ENCODE measurements at regions not wholly inside any gene's neighbourhood (a gene's known extent, or its start where the extent isn't known, plus 50 kb on each side); places are given as distances from the start of the nearest gene placed in this dataset.

- no peaks in the 10 kb centered on the region for H3K27me3 Mint-ChIP-seq (ENCODE audit: low read depth)
- H3K4me3 Mint-ChIP-seq, result no peak overlapping the region
- H3K27ac Mint-ChIP-seq, result no peak overlapping the region
- H3K9me3 Mint-ChIP-seq, result peaks cover 1% of the 10 kb centered on the region
- H3K36me3 Mint-ChIP-seq (ENCODE audit: low read depth), result no peaks in the 10 kb centered on the region
- CTCF ChIA-PET, result no interaction called here
- no peaks in the 10 kb centered on the region for H3K4me1 Mint-ChIP-seq (ENCODE audit: low read depth)
- no peak for DNase-seq
- intact Hi-C loops (cut with micrococcal nuclease), result no loop called here
These were observed 464.9 kb downstream of the GRXCR1 start for GRCh38 chr4:43357252-43357974.

GRCh38 chr4:43360296-43360695 lies 467.8 kb downstream of the GRXCR1 start:
- Mint-ChIP-seq H3K36me3 (ENCODE audit: low read depth) (no peaks in the 10 kb centered on the region), H3K27me3 (ENCODE audit: low read depth) (no peaks in the 10 kb centered on the region), H3K4me3 (no peak overlapping the region), H3K9me3 (peaks cover 1% of the 10 kb centered on the region), H3K4me1 (ENCODE audit: low read depth) (no peaks in the 10 kb centered on the region), H3K27ac (no peak overlapping the region)
- intact Hi-C loops (cut with micrococcal nuclease), result no loop called here
- DNase-seq, result no peak
- CTCF ChIA-PET, result interaction anchor here (0.7 kb wide), 1 partner anchor 314 kb away, joined by 3 read pairs; no protein-coding TSS in a partner anchor

GRCh38 chr4:43362875-43363636 lies 470.5 kb downstream of the GRXCR1 start:
- no peaks in the 10 kb centered on the region for H3K36me3 Mint-ChIP-seq (ENCODE audit: low read depth)
- DNase-seq, result no peak
- intact Hi-C loops (cut with micrococcal nuclease), result no loop called here

GRCh38 chr4:43369036-43369594 lies 476.6 kb downstream of the GRXCR1 start:
- H3K27me3 Mint-ChIP-seq (ENCODE audit: low read depth), result no peaks in the 10 kb centered on the region
- CTCF ChIA-PET, result no interaction called here
- intact Hi-C loops (cut with micrococcal nuclease), result no loop called here
- DNase-seq, result no peak
- H3K27ac Mint-ChIP-seq, result no peak overlapping the region
- no peaks in the 10 kb centered on the region for H3K4me1 Mint-ChIP-seq (ENCODE audit: low read depth)
- no peaks in the 10 kb centered on the region for H3K36me3 Mint-ChIP-seq (ENCODE audit: low read depth)
- H3K4me3 Mint-ChIP-seq, result no peak overlapping the region
- H3K9me3 Mint-ChIP-seq, result peaks cover 3% of the 10 kb centered on the region

More at GRCh38 chr4:43362875-43363636, 470.5 kb downstream of the GRXCR1 start:
- Mint-ChIP-seq H3K4me3 (no peak overlapping the region), H3K27ac (no peak overlapping the region), H3K27me3 (ENCODE audit: low read depth) (no peaks in the 10 kb centered on the region), H3K9me3 (no peaks in the 10 kb centered on the region), H3K4me1 (ENCODE audit: low read depth) (no peaks in the 10 kb centered on the region)
- CTCF ChIA-PET, result no interaction called here

GRCh38 chr4:43373201-43373600 lies 480.7 kb downstream of the GRXCR1 start:
- H3K4me3 Mint-ChIP-seq, result no peak overlapping the region
- no peaks in the 10 kb centered on the region for H3K27me3 Mint-ChIP-seq (ENCODE audit: low read depth)
- no peaks in the 10 kb centered on the region for H3K36me3 Mint-ChIP-seq (ENCODE audit: low read depth)
- intact Hi-C loops (cut with micrococcal nuclease), result no loop called here
- no peaks in the 10 kb centered on the region for H3K4me1 Mint-ChIP-seq (ENCODE audit: low read depth)
- H3K27ac Mint-ChIP-seq, result no peak overlapping the region
- CTCF ChIA-PET, result no interaction called here
- no peak for DNase-seq
- peaks cover 7% of the 10 kb centered on the region for H3K9me3 Mint-ChIP-seq

GRCh38 chr4:43374216-43374751 lies 481.8 kb downstream of the GRXCR1 start:
- CTCF ChIA-PET, result no interaction called here
- no peaks in the 10 kb centered on the region for H3K27me3 Mint-ChIP-seq (ENCODE audit: low read depth)
- H3K27ac Mint-ChIP-seq, result no peak overlapping the region
- H3K36me3 Mint-ChIP-seq (ENCODE audit: low read depth), result no peaks in the 10 kb centered on the region
- intact Hi-C loops (cut with micrococcal nuclease), result no loop called here
- peaks cover 7% of the 10 kb centered on the region for H3K9me3 Mint-ChIP-seq
- H3K4me1 Mint-ChIP-seq (ENCODE audit: low read depth), result no peaks in the 10 kb centered on the region
- no peak for DNase-seq
- no peak overlapping the region for H3K4me3 Mint-ChIP-seq

GRCh38 chr4:43379016-43379415 lies 486.5 kb downstream of the GRXCR1 start:
- no peaks in the 10 kb centered on the region for H3K27me3 Mint-ChIP-seq (ENCODE audit: low read depth)
- H3K36me3 Mint-ChIP-seq (ENCODE audit: low read depth), result no peaks in the 10 kb centered on the region
- peaks cover 3% of the 10 kb centered on the region for H3K9me3 Mint-ChIP-seq
- H3K27ac Mint-ChIP-seq, result no peak overlapping the region
- intact Hi-C loops (cut with micrococcal nuclease), result no loop called here
- CTCF ChIA-PET, result no interaction called here
- DNase-seq, result no peak
- H3K4me3 Mint-ChIP-seq, result no peak overlapping the region
- H3K4me1 Mint-ChIP-seq (ENCODE audit: low read depth), result no peaks in the 10 kb centered on the region

- no peak for DNase-seq
- intact Hi-C loops (cut with micrococcal nuclease), result no loop called here
- H3K4me1 Mint-ChIP-seq (ENCODE audit: low read depth), result no peaks in the 10 kb centered on the region
- H3K27ac Mint-ChIP-seq, result no peak overlapping the region
- H3K9me3 Mint-ChIP-seq, result peaks cover 3% of the 10 kb centered on the region
- H3K36me3 Mint-ChIP-seq (ENCODE audit: low read depth), result no peaks in the 10 kb centered on the region
- H3K27me3 Mint-ChIP-seq (ENCODE audit: low read depth), result no peaks in the 10 kb centered on the region
- no peak overlapping the region for H3K4me3 Mint-ChIP-seq
- CTCF ChIA-PET, result interaction anchor here (0.6 kb wide), 1 partner anchor 45 kb away, joined by 5 read pairs; no protein-coding TSS in a partner anchor
These were observed 487.6 kb downstream of the GRXCR1 start for GRCh38 chr4:43380093-43380492.

- no peak overlapping the region for H3K27ac Mint-ChIP-seq
- CTCF ChIA-PET, result no interaction called here
- no peaks in the 10 kb centered on the region for H3K36me3 Mint-ChIP-seq (ENCODE audit: low read depth)
- no peaks in the 10 kb centered on the region for H3K4me1 Mint-ChIP-seq (ENCODE audit: low read depth)
- no peaks in the 10 kb centered on the region for H3K27me3 Mint-ChIP-seq (ENCODE audit: low read depth)
- peaks cover under 1% of the 10 kb centered on the region for H3K9me3 Mint-ChIP-seq
- no peak overlapping the region for H3K4me3 Mint-ChIP-seq
- no peak for DNase-seq
- intact Hi-C loops (cut with micrococcal nuclease), result no loop called here
These were observed 498.6 kb downstream of the GRXCR1 start for GRCh38 chr4:43391069-43391468.

- H3K27me3 Mint-ChIP-seq (ENCODE audit: low read depth), result no peaks in the 10 kb centered on the region
- no peaks in the 10 kb centered on the region for H3K4me1 Mint-ChIP-seq (ENCODE audit: low read depth)
- no peak overlapping the region for H3K27ac Mint-ChIP-seq
- CTCF ChIA-PET, result no interaction called here
- no peak overlapping the region for H3K4me3 Mint-ChIP-seq
- H3K36me3 Mint-ChIP-seq (ENCODE audit: low read depth), result no peaks in the 10 kb centered on the region
- intact Hi-C loops (cut with micrococcal nuclease), result no loop called here
- H3K9me3 Mint-ChIP-seq, result peaks cover 9% of the 10 kb centered on the region
- no peak for DNase-seq
These were observed 502.5 kb downstream of the GRXCR1 start for GRCh38 chr4:43394976-43395375.

- CTCF ChIA-PET, result no interaction called here
- H3K36me3 Mint-ChIP-seq (ENCODE audit: low read depth), result no peaks in the 10 kb centered on the region
- no peaks in the 10 kb centered on the region for H3K4me1 Mint-ChIP-seq (ENCODE audit: low read depth)
These were observed 507.2 kb downstream of the GRXCR1 start for GRCh38 chr4:43399726-43400125.

GRCh38 chr4:43402393-43402792 lies 509.9 kb downstream of the GRXCR1 start:
- CTCF ChIA-PET, result no interaction called here
- intact Hi-C loops (cut with micrococcal nuclease), result no loop called here
- DNase-seq, result no peak

More at GRCh38 chr4:43399726-43400125, 507.2 kb downstream of the GRXCR1 start:
- no peak for DNase-seq
- no peaks in the 10 kb centered on the region for H3K27me3 Mint-ChIP-seq (ENCODE audit: low read depth)
- intact Hi-C loops (cut with micrococcal nuclease), result no loop called here
- H3K9me3 Mint-ChIP-seq, result peaks cover 11% of the 10 kb centered on the region
- H3K4me3 Mint-ChIP-seq, result no peak overlapping the region
- H3K27ac Mint-ChIP-seq, result no peak overlapping the region

More at GRCh38 chr4:43402393-43402792, 509.9 kb downstream of the GRXCR1 start:
- Mint-ChIP-seq H3K27me3 (ENCODE audit: low read depth) (no peaks in the 10 kb centered on the region), H3K4me1 (ENCODE audit: low read depth) (no peaks in the 10 kb centered on the region), H3K27ac (no peak overlapping the region), H3K36me3 (ENCODE audit: low read depth) (no peaks in the 10 kb centered on the region), H3K4me3 (no peak overlapping the region), H3K9me3 (peaks cover 6% of the 10 kb centered on the region)
